UCSD-AML1 (cell line): ENCODE measurements at regions not wholly inside any gene's neighbourhood (a gene's known extent, or its start where the extent isn't known, plus 50 kb on each side); places are given as distances from the start of the nearest gene placed in this dataset.
"Not testable (repeated sequence)": the region's sequence is repeated elsewhere in the genome, so short reads cannot be mapped to it uniquely, and the experiment has no call there.

Experiments
- DNase-seq: peaks from one replicate; lab custom pipeline; 2025; ENCODE audit not compliant: unreplicated experiment; lab: John Stamatoyannopoulos, UW

- DNase-seq = no peak
Measured at GRCh38 chr2:83900862-83901261, 558.2 kb downstream of the SUCLG1 start.

- no peak for DNase-seq
Measured at GRCh38 chr2:83899271-83899670, 559.8 kb downstream of the SUCLG1 start.

- DNase-seq = no peak
Measured at GRCh38 chr2:83894976-83895375, 564.1 kb downstream of the SUCLG1 start.

GRCh38 chr2:83887757-83888156, 571.3 kb downstream of the SUCLG1 start:
- no peak for DNase-seq

- DNase-seq = no peak
Measured at GRCh38 chr2:83879127-83879526, 580.0 kb downstream of the SUCLG1 start.

GRCh38 chr2:83877261-83877660, 581.8 kb downstream of the SUCLG1 start:
- DNase-seq = not testable (repeated sequence)

GRCh38 chr2:83874712-83875430, 584.2 kb downstream of the SUCLG1 start:
- DNase-seq = no peak

GRCh38 chr2:83874066-83874465, 585.0 kb downstream of the SUCLG1 start:
- DNase-seq = no peak

- no peak for DNase-seq
Measured at GRCh38 chr2:83873110-83873509, 586.0 kb downstream of the SUCLG1 start.

GRCh38 chr2:83866211-83866610, 592.9 kb downstream of the SUCLG1 start:
- DNase-seq = no peak

- no peak for DNase-seq
Measured at GRCh38 chr2:83862600-83862999, 596.5 kb downstream of the SUCLG1 start.

GRCh38 chr2:83860320-83860719, 598.8 kb downstream of the SUCLG1 start:
- no peak for DNase-seq

GRCh38 chr2:83859553-83859952, 599.5 kb downstream of the SUCLG1 start:
- DNase-seq = no peak

- no peak for DNase-seq
Measured at GRCh38 chr2:83851066-83851465, 608.0 kb downstream of the SUCLG1 start.

GRCh38 chr2:83850071-83850725, 608.9 kb downstream of the SUCLG1 start:
- DNase-seq = no peak

GRCh38 chr2:83844490-83844889, 614.6 kb downstream of the SUCLG1 start:
- no peak for DNase-seq

- DNase-seq = no peak
Measured at GRCh38 chr2:83842421-83842820, 616.7 kb downstream of the SUCLG1 start.

- no peak for DNase-seq
Measured at GRCh38 chr2:83837823-83838222, 621.3 kb downstream of the SUCLG1 start.

- DNase-seq = no peak
Measured at GRCh38 chr2:83827618-83828017, 631.5 kb downstream of the SUCLG1 start.

GRCh38 chr2:83826577-83826976, 632.5 kb downstream of the SUCLG1 start:
- no peak for DNase-seq

GRCh38 chr2:83823229-83823628, 635.9 kb downstream of the SUCLG1 start:
- DNase-seq = no peak

- DNase-seq = no peak
Measured at GRCh38 chr2:83817511-83817910, 641.6 kb downstream of the SUCLG1 start.

- DNase-seq = no peak
Measured at GRCh38 chr2:83808878-83809277, 650.2 kb downstream of the SUCLG1 start.
